ENCODE measurements at regions not wholly inside any gene's neighbourhood (a gene's known extent, or its start where the extent isn't known, plus 50 kb on each side); places are given as distances from the start of the nearest gene placed in this dataset.

DNA sequence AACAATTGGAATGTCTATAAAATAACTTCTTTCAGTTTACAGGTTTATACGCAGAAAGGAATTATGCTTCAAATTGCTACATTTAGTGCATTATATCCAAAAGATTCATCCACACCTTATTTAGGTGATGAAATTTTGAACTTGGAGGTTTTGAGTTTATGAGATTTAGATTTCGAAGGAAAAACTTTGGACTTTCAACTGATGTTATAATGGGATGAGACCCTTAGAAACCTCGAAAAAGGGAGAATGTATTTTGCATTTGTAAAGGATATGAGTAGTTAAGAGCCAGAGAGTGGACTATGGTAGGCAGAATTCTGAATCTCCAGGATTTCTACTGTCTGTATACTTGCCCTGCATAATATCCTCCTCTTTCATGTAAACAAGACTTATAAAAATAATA, 851.6 kb upstream of the MGAT4C start:
- no peaks in the 10 kb centered on the region for H3K4me1 ChIP-seq
- no peaks in the 10 kb centered on the region for H3K36me3 ChIP-seq
- no peaks in the 10 kb centered on the region for H3K27me3 ChIP-seq
- WGBS, 2 donors = 66 to 88% methylated on average over 3 of the region's 3 CpGs
- TF ChIP-seq POLR2A (IDR thresholded peaks at IDR 0.05) (no peak), EP300 (IDR thresholded peaks at IDR 0.05) (no peak), CTCF (IDR thresholded peaks at IDR 0.05) (no peak), POLR2AphosphoS5 (IDR thresholded peaks at IDR 0.05) (no peak)
- DNase-seq (no peak), ATAC-seq (ENCODE audit: low FRiP score in 2 of 2) (no peak)
- no peak overlapping the region for H3K27ac ChIP-seq
- H3K9me3 ChIP-seq = no peaks in the 10 kb centered on the region
- no peak overlapping the region for H3K4me3 ChIP-seq

DNA sequence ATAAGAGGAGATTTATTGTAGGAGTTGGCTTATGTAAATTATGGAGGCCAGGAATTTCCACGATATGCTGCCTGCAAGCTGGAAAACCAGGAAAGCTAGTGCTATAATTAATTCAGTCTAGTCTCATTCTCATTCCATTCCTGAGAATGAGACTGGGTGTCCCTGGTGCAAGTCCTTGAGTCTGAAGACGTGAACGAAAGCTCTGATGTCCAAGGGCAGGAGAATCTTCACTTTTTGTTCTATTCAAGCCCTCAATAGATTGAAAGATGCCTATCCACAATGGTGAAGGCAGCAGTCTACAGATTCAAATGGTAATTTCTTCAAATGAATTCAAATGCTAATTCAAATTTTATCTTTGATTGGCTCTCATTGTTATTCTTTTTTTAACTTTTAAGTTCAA, 851.1 kb upstream of the MGAT4C start:
- TF ChIP-seq CTCF (IDR thresholded peaks at IDR 0.05) (no peak), EP300 (IDR thresholded peaks at IDR 0.05) (no peak), POLR2AphosphoS5 (IDR thresholded peaks at IDR 0.05) (no peak), POLR2A (IDR thresholded peaks at IDR 0.05) (no peak)
- Histone ChIP-seq H3K4me1 (no peaks in the 10 kb centered on the region), H3K36me3 (no peaks in the 10 kb centered on the region), H3K9me3 (no peaks in the 10 kb centered on the region), H3K27ac (no peak overlapping the region), H3K4me3 (no peak overlapping the region), H3K27me3 (no peaks in the 10 kb centered on the region)
- DNase-seq = no peak
- no peak for ATAC-seq (ENCODE audit: low FRiP score in 2 of 2)
- 66 to 81% methylated on average over 3 of the region's 3 CpGs for whole genome bisulfite sequencing, 2 donors

DNA sequence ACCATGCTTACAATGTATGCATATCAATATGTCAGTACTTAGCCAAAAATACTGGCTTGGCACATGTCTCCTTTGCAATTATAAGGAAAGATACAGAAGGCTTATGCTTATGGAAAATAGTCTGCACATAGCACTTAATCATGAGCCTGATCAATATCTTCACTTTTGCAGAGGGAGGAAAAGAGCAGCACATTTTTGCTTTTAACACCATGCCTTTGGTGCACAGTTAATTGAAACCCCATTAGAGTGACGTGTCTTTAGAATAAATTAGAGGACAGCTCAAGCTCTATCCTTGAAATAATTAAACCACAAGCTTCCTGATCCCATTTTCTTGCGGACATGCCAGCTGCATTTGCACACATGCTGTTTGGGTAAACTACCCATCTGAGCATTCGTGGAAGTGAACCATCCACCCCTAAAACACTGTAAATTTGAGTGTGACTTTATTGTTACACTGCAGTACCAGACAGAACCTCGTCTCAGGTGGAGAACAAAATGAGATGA, 839.9 kb upstream of the MGAT4C start:
- H3K27ac ChIP-seq = no peak overlapping the region
- DNase-seq (no peak), ATAC-seq (ENCODE audit: low FRiP score in 2 of 2) (no peak)
- no peaks in the 10 kb centered on the region for H3K36me3 ChIP-seq
- 63% methylated on average over 4 of the region's 4 CpGs for WGBS, 2 donors
- no peak for TF ChIP-seq CTCF (IDR thresholded peaks at IDR 0.05)
- TF ChIP-seq EP300 (IDR thresholded peaks at IDR 0.05) = no peak
- TF ChIP-seq POLR2AphosphoS5 (IDR thresholded peaks at IDR 0.05) = no peak
- TF ChIP-seq POLR2A (IDR thresholded peaks at IDR 0.05) = no peak
- H3K4me1 ChIP-seq = no peaks in the 10 kb centered on the region
- no peaks in the 10 kb centered on the region for H3K27me3 ChIP-seq
- H3K9me3 ChIP-seq = peaks cover 0 to 5% (median 2%) of the 10 kb centered on the region in 4 donors
- H3K4me3 ChIP-seq = no peak overlapping the region

DNA sequence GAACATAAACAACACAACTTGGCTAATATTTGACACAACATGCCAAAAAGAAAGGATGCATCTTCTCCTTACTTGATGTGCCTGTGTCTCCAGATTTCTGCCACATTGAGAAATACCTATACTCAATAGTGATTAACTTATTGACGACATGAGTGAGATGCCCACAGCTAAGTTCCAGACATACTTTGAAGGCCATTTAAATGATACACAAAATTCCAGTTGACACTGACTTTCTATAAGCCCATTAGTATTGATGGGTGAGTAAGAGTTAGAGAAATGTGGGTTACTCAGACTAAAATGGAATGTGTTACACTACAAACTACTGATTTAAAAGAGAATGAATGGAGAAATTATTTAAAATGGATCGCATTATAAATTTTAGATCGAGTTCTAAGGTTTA, 838.2 kb upstream of the MGAT4C start:
- H3K4me3 ChIP-seq = no peak overlapping the region
- H3K27me3 ChIP-seq = no peaks in the 10 kb centered on the region
- H3K4me1 ChIP-seq = no peaks in the 10 kb centered on the region
- H3K9me3 ChIP-seq = peaks cover 0 to 5% (median 2%) of the 10 kb centered on the region in 4 donors
- 87 to 91% methylated on average over 3 of the region's 3 CpGs for WGBS, 2 donors
- DNase-seq = no peak
- no peak for ATAC-seq (ENCODE audit: low FRiP score in 2 of 2)
- TF ChIP-seq POLR2AphosphoS5 (IDR thresholded peaks at IDR 0.05) (no peak), POLR2A (IDR thresholded peaks at IDR 0.05) (no peak), EP300 (IDR thresholded peaks at IDR 0.05) (no peak), CTCF (IDR thresholded peaks at IDR 0.05) (no peak)
- H3K27ac ChIP-seq = no peak overlapping the region
- no peaks in the 10 kb centered on the region for H3K36me3 ChIP-seq

DNA sequence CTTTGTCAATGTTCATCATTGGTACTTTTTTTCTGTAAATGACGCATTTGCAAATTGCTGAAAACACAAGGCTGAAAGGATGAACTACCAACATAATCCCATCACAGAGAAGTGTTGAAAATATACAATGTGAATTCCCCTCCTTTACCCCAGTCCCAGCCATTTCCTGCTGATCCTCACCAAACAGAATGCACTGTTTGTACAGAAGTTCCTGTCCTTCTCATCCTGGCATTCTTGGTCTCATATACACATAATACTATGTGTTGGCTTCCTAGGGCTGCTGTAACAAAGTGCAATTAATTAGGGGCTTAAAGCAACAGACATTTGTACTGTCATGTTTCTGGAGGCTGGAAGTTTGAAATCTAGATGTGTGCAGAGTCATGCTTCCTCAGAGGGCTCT, 836.2 kb upstream of the MGAT4C start:
- no peak for TF ChIP-seq CTCF (IDR thresholded peaks at IDR 0.05)
- no peak for TF ChIP-seq EP300 (IDR thresholded peaks at IDR 0.05)
- TF ChIP-seq POLR2A (IDR thresholded peaks at IDR 0.05) = no peak
- no peak for TF ChIP-seq POLR2AphosphoS5 (IDR thresholded peaks at IDR 0.05)
- H3K27me3 ChIP-seq = no peaks in the 10 kb centered on the region
- no peak overlapping the region for H3K27ac ChIP-seq
- no peak overlapping the region for H3K4me3 ChIP-seq
- ATAC-seq (ENCODE audit: low FRiP score in 2 of 2) = no peak
- no peaks in the 10 kb centered on the region for H3K36me3 ChIP-seq
- WGBS, 2 donors = 55 to 65% methylated on average over 1 of the region's 1 CpG
- no peaks in the 10 kb centered on the region for H3K9me3 ChIP-seq
- DNase-seq = no peak
- H3K4me1 ChIP-seq = no peaks in the 10 kb centered on the region

All from upper lobe of left lung (tissue), 6 donors.